GM12892 (cell line): ENCODE measurements at regions not wholly inside any gene's neighbourhood (a gene's known extent, or its start where the extent isn't known, plus 50 kb on each side); places are given as distances from the start of the nearest gene placed in this dataset.

Experiments used
- DNase-seq: peaks from one replicate; pipeline ENCODE4 v3.0.0; 2011; ENCODE audit not compliant: insufficient read length
- FAIRE-seq: peaks from 2 replicates; lab custom pipeline; 2011; peaks lifted over from hg19 to GRCh38; lab: Jason Lieb, UNC
- POLR2A ChIP-seq: IDR thresholded peaks from 2 replicates; pipeline ENCODE4 v1.6.1; 2011; ENCODE audit warnings: low read depth, low read length, control low read depth
- POLR2AphosphoS5 ChIP-seq: IDR thresholded peaks from 2 replicates; pipeline ENCODE4 v1.6.1; 2011; ENCODE audit warnings: low read depth, low read length, control low read depth
- TAF1 ChIP-seq: IDR thresholded peaks from 2 replicates; pipeline ENCODE4 v1.6.1; 2011; ENCODE audit warnings: low read depth, mild to moderate bottlenecking, control low read depth, low read length, borderline replicate concordance

- no peak for FAIRE-seq
- no peak for DNase-seq
- TF ChIP-seq TAF1 (no peak), POLR2A (no peak), POLR2AphosphoS5 (no peak)
Measured at GRCh38 chr1:81560629-81561028, 240.1 kb upstream of the ADGRL2 start.

- no peak for DNase-seq
- FAIRE-seq: no peak
- TF ChIP-seq TAF1: no peak
- TF ChIP-seq POLR2A: no peak
- no peak for TF ChIP-seq POLR2AphosphoS5
Measured at GRCh38 chr1:81559662-81560350, 240.9 kb upstream of the ADGRL2 start.

- TF ChIP-seq TAF1: no peak
- TF ChIP-seq POLR2AphosphoS5: no peak
- no peak for TF ChIP-seq POLR2A
- DNase-seq (no peak), FAIRE-seq (no peak)
Measured at GRCh38 chr1:81558291-81559076, 242.2 kb upstream of the ADGRL2 start.

GRCh38 chr1:81556968-81557367 lies 243.8 kb upstream of the ADGRL2 start:
- no peak for DNase-seq
- no peak for FAIRE-seq
- TF ChIP-seq POLR2A: no peak
- no peak for TF ChIP-seq POLR2AphosphoS5
- no peak for TF ChIP-seq TAF1

GRCh38 chr1:81554534-81554933 lies 246.2 kb upstream of the ADGRL2 start:
- no peak for TF ChIP-seq POLR2A
- no peak for TF ChIP-seq TAF1
- no peak for TF ChIP-seq POLR2AphosphoS5
- DNase-seq (no peak), FAIRE-seq (no peak)

GRCh38 chr1:81554108-81554507 lies 246.6 kb upstream of the ADGRL2 start:
- no peak for DNase-seq
- no peak for FAIRE-seq
- no peak for TF ChIP-seq POLR2AphosphoS5
- no peak for TF ChIP-seq TAF1
- TF ChIP-seq POLR2A: no peak

GRCh38 chr1:81553503-81553902 lies 247.2 kb upstream of the ADGRL2 start:
- no peak for TF ChIP-seq POLR2A
- no peak for TF ChIP-seq POLR2AphosphoS5
- TF ChIP-seq TAF1: no peak
- no peak for DNase-seq
- no peak for FAIRE-seq

- FAIRE-seq (no peak), DNase-seq (no peak)
- TF ChIP-seq POLR2A: no peak
- no peak for TF ChIP-seq POLR2AphosphoS5
- no peak for TF ChIP-seq TAF1
Measured at GRCh38 chr1:81551946-81552345, 248.8 kb upstream of the ADGRL2 start.

- FAIRE-seq (no peak), DNase-seq (no peak)
- TF ChIP-seq POLR2AphosphoS5 (no peak), TAF1 (no peak), POLR2A (no peak)
Measured at GRCh38 chr1:81550753-81551152, 250.0 kb upstream of the ADGRL2 start.

GRCh38 chr1:81549588-81550127 lies 251.1 kb upstream of the ADGRL2 start:
- FAIRE-seq (no peak), DNase-seq (no peak)
- no peak for TF ChIP-seq TAF1
- no peak for TF ChIP-seq POLR2A
- no peak for TF ChIP-seq POLR2AphosphoS5

GRCh38 chr1:81548918-81549587 lies 251.7 kb upstream of the ADGRL2 start:
- DNase-seq (no peak), FAIRE-seq (peak; percentile 88)
- TF ChIP-seq TAF1 (no peak), POLR2AphosphoS5 (no peak), POLR2A (no peak)
